ENCODE measurements at regions not wholly inside any gene's neighbourhood (a gene's known extent, or its start where the extent isn't known, plus 50 kb on each side); places are given as distances from the start of the nearest gene placed in this dataset.

DNA sequence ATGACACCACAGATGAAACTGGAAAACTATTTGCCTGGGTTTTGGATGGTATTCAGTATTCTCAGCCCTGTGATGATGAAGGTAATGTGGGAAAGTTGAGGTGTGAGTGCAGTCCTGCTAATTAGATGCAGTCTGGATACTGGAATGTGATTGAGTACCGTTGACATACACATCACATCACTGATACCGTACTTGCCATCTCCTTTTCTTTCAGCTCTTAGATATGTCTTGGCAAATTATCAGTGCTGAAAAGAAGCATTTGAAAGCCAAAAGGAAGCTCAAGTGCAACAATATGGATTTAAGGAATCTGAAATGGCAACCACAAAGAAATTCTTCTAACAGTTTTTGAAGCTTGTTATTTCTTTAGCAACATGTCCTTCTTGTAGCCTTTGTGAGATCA lies 381.4 kb upstream of the TGFBR2 start:
- TF ChIP-seq, protein P1, sequence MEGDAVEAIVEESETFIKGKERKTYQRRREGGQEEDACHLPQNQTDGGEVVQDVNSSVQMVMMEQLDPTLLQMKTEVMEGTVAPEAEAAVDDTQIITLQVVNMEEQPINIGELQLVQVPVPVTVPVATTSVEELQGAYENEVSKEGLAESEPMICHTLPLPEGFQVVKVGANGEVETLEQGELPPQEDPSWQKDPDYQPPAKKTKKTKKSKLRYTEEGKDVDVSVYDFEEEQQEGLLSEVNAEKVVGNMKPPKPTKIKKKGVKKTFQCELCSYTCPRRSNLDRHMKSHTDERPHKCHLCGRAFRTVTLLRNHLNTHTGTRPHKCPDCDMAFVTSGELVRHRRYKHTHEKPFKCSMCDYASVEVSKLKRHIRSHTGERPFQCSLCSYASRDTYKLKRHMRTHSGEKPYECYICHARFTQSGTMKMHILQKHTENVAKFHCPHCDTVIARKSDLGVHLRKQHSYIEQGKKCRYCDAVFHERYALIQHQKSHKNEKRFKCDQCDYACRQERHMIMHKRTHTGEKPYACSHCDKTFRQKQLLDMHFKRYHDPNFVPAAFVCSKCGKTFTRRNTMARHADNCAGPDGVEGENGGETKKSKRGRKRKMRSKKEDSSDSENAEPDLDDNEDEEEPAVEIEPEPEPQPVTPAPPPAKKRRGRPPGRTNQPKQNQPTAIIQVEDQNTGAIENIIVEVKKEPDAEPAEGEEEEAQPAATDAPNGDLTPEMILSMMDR (IDR thresholded peaks at IDR 0.05; ENCODE audit: insufficient read depth, low read length, poor library complexity, severe bottlenecking), result no peak
- no peak for TF ChIP-seq EZH2phosphoT487 (conservative IDR thresholded peaks at IDR 0.05; ENCODE audit: low read length)

Measured in SU-DHL-6 (cell line).